ENCODE measurements at regions not wholly inside any gene's neighbourhood (a gene's known extent, or its start where the extent isn't known, plus 50 kb on each side); places are given as distances from the start of the nearest gene placed in this dataset.

GRCh38 chr2:57859755-57860154 is 186.9 kb upstream of the VRK2 start:
- DNase-seq (ENCODE audit: extremely low read depth, low read depth, low spot score): no peak

GRCh38 chr2:57862153-57862552 is 184.5 kb upstream of the VRK2 start:
- DNase-seq (ENCODE audit: extremely low read depth, low read depth, low spot score): no peak

- DNase-seq (ENCODE audit: extremely low read depth, low read depth, low spot score): no peak
These were observed 183.9 kb upstream of the VRK2 start for GRCh38 chr2:57862727-57863126.

- peak; percentile 12 for DNase-seq (ENCODE audit: extremely low read depth, low read depth, low spot score)
These were observed 181.7 kb upstream of the VRK2 start for GRCh38 chr2:57864926-57865325.

- DNase-seq (ENCODE audit: extremely low read depth, low read depth, low spot score): no peak
These were observed 178.9 kb upstream of the VRK2 start for GRCh38 chr2:57867730-57868129.

- no peak for DNase-seq (ENCODE audit: extremely low read depth, low read depth, low spot score)
These were observed 177.9 kb upstream of the VRK2 start for GRCh38 chr2:57868619-57869139.

- DNase-seq (ENCODE audit: extremely low read depth, low read depth, low spot score): no peak
These were observed 176.8 kb upstream of the VRK2 start for GRCh38 chr2:57869758-57870344.

GRCh38 chr2:57876313-57876712 is 170.3 kb upstream of the VRK2 start:
- DNase-seq (ENCODE audit: extremely low read depth, low read depth, low spot score): no peak

GRCh38 chr2:57877811-57878170 is 168.8 kb upstream of the VRK2 start:
- no peak for DNase-seq (ENCODE audit: extremely low read depth, low read depth, low spot score)

- no peak for DNase-seq (ENCODE audit: extremely low read depth, low read depth, low spot score)
These were observed 168.3 kb upstream of the VRK2 start for GRCh38 chr2:57878171-57878865.

GRCh38 chr2:57878866-57879210 is 167.8 kb upstream of the VRK2 start:
- no peak for DNase-seq (ENCODE audit: extremely low read depth, low read depth, low spot score)

- no peak for DNase-seq (ENCODE audit: extremely low read depth, low read depth, low spot score)
These were observed 166.2 kb upstream of the VRK2 start for GRCh38 chr2:57880446-57880845.

GRCh38 chr2:57880967-57881366 is 165.6 kb upstream of the VRK2 start:
- DNase-seq (ENCODE audit: extremely low read depth, low read depth, low spot score): no peak

- no peak for DNase-seq (ENCODE audit: extremely low read depth, low read depth, low spot score)
These were observed 164.4 kb upstream of the VRK2 start for GRCh38 chr2:57881998-57882888.

GRCh38 chr2:57882895-57883515 is 163.6 kb upstream of the VRK2 start:
- no peak for DNase-seq (ENCODE audit: extremely low read depth, low read depth, low spot score)

GRCh38 chr2:57884281-57884680 is 162.3 kb upstream of the VRK2 start:
- no peak for DNase-seq (ENCODE audit: extremely low read depth, low read depth, low spot score)

- no peak for DNase-seq (ENCODE audit: extremely low read depth, low read depth, low spot score)
These were observed 160.9 kb upstream of the VRK2 start for GRCh38 chr2:57885742-57886141.

GRCh38 chr2:57886161-57886786 is 160.3 kb upstream of the VRK2 start:
- DNase-seq (ENCODE audit: extremely low read depth, low read depth, low spot score): no peak

- no peak for DNase-seq (ENCODE audit: extremely low read depth, low read depth, low spot score)
These were observed 158.1 kb upstream of the VRK2 start for GRCh38 chr2:57888463-57888862.

GRCh38 chr2:57890464-57890863 is 156.1 kb upstream of the VRK2 start:
- DNase-seq (ENCODE audit: extremely low read depth, low read depth, low spot score): no peak
